HUES64 (cell line): ENCODE measurements at regions not wholly inside any gene's neighbourhood (a gene's known extent, or its start where the extent isn't known, plus 50 kb on each side); places are given as distances from the start of the nearest gene placed in this dataset.

Source experiments
- H3K27ac ChIP-seq: 2 replicates; pipeline ENCODE4 v1.7.0; 2013; ENCODE audit warnings: low read depth, low read length, inconsistent platforms
- H3K27me3 ChIP-seq: 2 replicates; pipeline ENCODE4 v1.6.1; 2013; ENCODE audit warnings: mild to moderate bottlenecking, low read length; ENCODE audit not compliant: insufficient read depth
- H3K36me3 ChIP-seq: 2 replicates; pipeline ENCODE4 v1.6.1; 2013; ENCODE audit warnings: mild to moderate bottlenecking, low read length; ENCODE audit not compliant: insufficient read depth
- H3K4me1 ChIP-seq: 2 replicates; pipeline ENCODE4 v1.6.1; 2013; ENCODE audit warnings: mild to moderate bottlenecking, low read length, moderate library complexity; ENCODE audit not compliant: insufficient read depth
- H3K4me3 ChIP-seq: 2 replicates; pipeline ENCODE4 v1.5.1; 2013; ENCODE audit warnings: mild to moderate bottlenecking, low read length, moderate library complexity
- H3K9ac ChIP-seq: 2 replicates; pipeline ENCODE4 v1.6.1; 2013; ENCODE audit warnings: mild to moderate bottlenecking, low read depth, low read length
- H3K9me3 ChIP-seq: 2 replicates; pipeline ENCODE4 v1.6.1; 2013; ENCODE audit warnings: low read depth, low read length; ENCODE audit not compliant: insufficient read depth
- WGBS: fragments of 150-250, 120-280 bp; methylation state at CpG from one replicate; pipeline ENCODE4 v1.1.7; 2013; ENCODE audit warnings: missing lambda C conversion rate; 5-methylcytosine and 5-hydroxymethylcytosine counted together

- 0 out of 2 replicates have a peak, but pooled peaks cover 3% of the 10 kb centered on the region for H3K4me1 ChIP-seq
- no peaks in the 10 kb centered on the region for H3K27me3 ChIP-seq
- H3K9ac ChIP-seq: no peak overlapping the region
- no peaks in the 10 kb centered on the region for H3K9me3 ChIP-seq
- no peak overlapping the region for H3K27ac ChIP-seq
- WGBS: no CpG with 5 or more reads among the region's 1 CpG
- no peak overlapping the region for H3K4me3 ChIP-seq
- H3K36me3 ChIP-seq: no peaks in the 10 kb centered on the region
Measured at GRCh38 chr6:91802431-91802830, 1215.6 kb upstream of the MAP3K7 start.

- H3K9me3 ChIP-seq: no peaks in the 10 kb centered on the region
- 86% methylated on average over 1 of the region's 1 CpG for WGBS
- no peak overlapping the region for H3K4me3 ChIP-seq
- H3K4me1 ChIP-seq: peaks cover 9% of the 10 kb centered on the region; the same call in 1 of the 2 replicates
- no peaks in the 10 kb centered on the region for H3K27me3 ChIP-seq
- no peak overlapping the region for H3K9ac ChIP-seq
- H3K36me3 ChIP-seq: no peaks in the 10 kb centered on the region
- no peak overlapping the region for H3K27ac ChIP-seq
Measured at GRCh38 chr6:91796603-91797002, 1209.7 kb upstream of the MAP3K7 start.

GRCh38 chr6:91788501-91788900 is 1201.6 kb upstream of the MAP3K7 start:
- no peaks in the 10 kb centered on the region for H3K36me3 ChIP-seq
- H3K27ac ChIP-seq: no peak overlapping the region
- H3K9ac ChIP-seq: no peak overlapping the region
- no peak overlapping the region for H3K4me3 ChIP-seq
- H3K27me3 ChIP-seq: no peaks in the 10 kb centered on the region
- 0 out of 2 replicates have a peak, but pooled peaks cover 2% of the 10 kb centered on the region for H3K9me3 ChIP-seq
- WGBS: 91% methylated on average over 1 of the region's 2 CpGs
- H3K4me1 ChIP-seq: peaks cover 19% of the 10 kb centered on the region

GRCh38 chr6:91786474-91787184 is 1199.8 kb upstream of the MAP3K7 start:
- H3K27me3 ChIP-seq: no peaks in the 10 kb centered on the region
- H3K9ac ChIP-seq: no peak overlapping the region
- WGBS: 70% methylated on average over 11 of the region's 11 CpGs
- H3K4me1 ChIP-seq: peaks cover 19% of the 10 kb centered on the region
- no peak overlapping the region for H3K27ac ChIP-seq
- H3K4me3 ChIP-seq: no peak overlapping the region
- 0 out of 2 replicates have a peak, but pooled peaks cover 2% of the 10 kb centered on the region for H3K9me3 ChIP-seq
- H3K36me3 ChIP-seq: no peaks in the 10 kb centered on the region

- Histone ChIP-seq H3K4me1 (peaks cover 10% of the 10 kb centered on the region), H3K9ac (no peak overlapping the region), H3K9me3 (0 out of 2 replicates have a peak, but pooled peaks cover 2% of the 10 kb centered on the region), H3K4me3 (no peak overlapping the region), H3K36me3 (no peaks in the 10 kb centered on the region), H3K27ac (no peak overlapping the region), H3K27me3 (no peaks in the 10 kb centered on the region)
- 78% methylated on average over 2 of the region's 2 CpGs for WGBS
Measured at GRCh38 chr6:91782802-91783201, 1195.9 kb upstream of the MAP3K7 start.

- Histone ChIP-seq H3K9me3 (0 out of 2 replicates have a peak, but pooled peaks cover 2% of the 10 kb centered on the region), H3K27ac (no peak overlapping the region), H3K9ac (no peak overlapping the region), H3K36me3 (no peaks in the 10 kb centered on the region), H3K4me1 (peaks cover 7% of the 10 kb centered on the region), H3K27me3 (no peaks in the 10 kb centered on the region), H3K4me3 (no peak overlapping the region)
- 94% methylated on average over 3 of the region's 3 CpGs for WGBS
Measured at GRCh38 chr6:91781946-91782345, 1195.1 kb upstream of the MAP3K7 start.

- 0 out of 2 replicates have a peak, but pooled peaks cover 2% of the 10 kb centered on the region for H3K9me3 ChIP-seq
- no peaks in the 10 kb centered on the region for H3K27me3 ChIP-seq
- no peaks in the 10 kb centered on the region for H3K36me3 ChIP-seq
- H3K27ac ChIP-seq: no peak overlapping the region
- WGBS: 100% methylated on average over 2 of the region's 2 CpGs
- no peak overlapping the region for H3K4me3 ChIP-seq
- H3K4me1 ChIP-seq: no peaks in the 10 kb centered on the region
- H3K9ac ChIP-seq: no peak overlapping the region
Measured at GRCh38 chr6:91780270-91780669, 1193.4 kb upstream of the MAP3K7 start.

- no peaks in the 10 kb centered on the region for H3K36me3 ChIP-seq
Measured at GRCh38 chr6:91761621-91762020, 1174.7 kb upstream of the MAP3K7 start.

GRCh38 chr6:91754691-91755090 is 1167.8 kb upstream of the MAP3K7 start:
- H3K4me1 ChIP-seq: no peaks in the 10 kb centered on the region
- no peak overlapping the region for H3K9ac ChIP-seq
- no peak overlapping the region for H3K27ac ChIP-seq
- WGBS: 100% methylated on average over 1 of the region's 1 CpG
- H3K27me3 ChIP-seq: no peaks in the 10 kb centered on the region
- H3K36me3 ChIP-seq: no peaks in the 10 kb centered on the region
- H3K9me3 ChIP-seq: no peaks in the 10 kb centered on the region
- H3K4me3 ChIP-seq: no peak overlapping the region

More at GRCh38 chr6:91761621-91762020, 1174.7 kb upstream of the MAP3K7 start:
- Histone ChIP-seq H3K27ac (no peak overlapping the region), H3K27me3 (no peaks in the 10 kb centered on the region), H3K9ac (no peak overlapping the region), H3K9me3 (no peaks in the 10 kb centered on the region), H3K4me3 (no peak overlapping the region), H3K4me1 (no peaks in the 10 kb centered on the region)
- 75% methylated on average over 1 of the region's 1 CpG for WGBS

- no peaks in the 10 kb centered on the region for H3K9me3 ChIP-seq
Measured at GRCh38 chr6:91751526-91751925, 1164.7 kb upstream of the MAP3K7 start.

GRCh38 chr6:91744566-91744965 is 1157.7 kb upstream of the MAP3K7 start:
- no peaks in the 10 kb centered on the region for H3K27me3 ChIP-seq
- 90% methylated on average over 3 of the region's 3 CpGs for WGBS
- no peak overlapping the region for H3K4me3 ChIP-seq
- no peaks in the 10 kb centered on the region for H3K9me3 ChIP-seq
- no peaks in the 10 kb centered on the region for H3K36me3 ChIP-seq
- H3K4me1 ChIP-seq: no peaks in the 10 kb centered on the region
- H3K27ac ChIP-seq: no peak overlapping the region
- no peak overlapping the region for H3K9ac ChIP-seq

More at GRCh38 chr6:91751526-91751925, 1164.7 kb upstream of the MAP3K7 start:
- no peak overlapping the region for H3K9ac ChIP-seq
- WGBS: 91% methylated on average over 6 of the region's 6 CpGs
- H3K27me3 ChIP-seq: no peaks in the 10 kb centered on the region
- no peak overlapping the region for H3K4me3 ChIP-seq
- no peaks in the 10 kb centered on the region for H3K4me1 ChIP-seq
- no peaks in the 10 kb centered on the region for H3K36me3 ChIP-seq
- no peak overlapping the region for H3K27ac ChIP-seq
